IPS-NIHi11 (cell line): ENCODE measurements at regions not wholly inside any gene's neighbourhood (a gene's known extent, or its start where the extent isn't known, plus 50 kb on each side); places are given as distances from the start of the nearest gene placed in this dataset.
A peak's percentile ranks its signal among the peaks of the same experiment; 100 is the strongest.
"Not testable (repeated sequence)": the region's sequence is repeated elsewhere in the genome, so short reads cannot be mapped to it uniquely, and the experiment has no call there.

Experiments
- DNase-seq: peaks from one replicate; pipeline ENCODE4 v3.0.0; 2012; ENCODE audit warnings: mixed read lengths, low spot score

GRCh38 chr6:73943930-73944652 is 248.1 kb downstream of the CD109 start:
- no peak for DNase-seq

- DNase-seq: no peak
Observed at GRCh38 chr6:73943411-73943810, 247.4 kb downstream of the CD109 start.

- peak; percentile 11 for DNase-seq
Observed at GRCh38 chr6:73942592-73943186, 246.7 kb downstream of the CD109 start.

- no peak for DNase-seq
Observed at GRCh38 chr6:73941892-73942291, 245.9 kb downstream of the CD109 start.

GRCh38 chr6:73937805-73938204 is 241.8 kb downstream of the CD109 start:
- no peak for DNase-seq

GRCh38 chr6:73932866-73933265 is 236.9 kb downstream of the CD109 start:
- DNase-seq: no peak

GRCh38 chr6:73929405-73929804 is 233.4 kb downstream of the CD109 start:
- DNase-seq: peak; percentile 10

- no peak for DNase-seq
Observed at GRCh38 chr6:73927421-73927820, 231.4 kb downstream of the CD109 start.

GRCh38 chr6:73925703-73926102 is 229.7 kb downstream of the CD109 start:
- not testable (repeated sequence) for DNase-seq

- no peak for DNase-seq
Observed at GRCh38 chr6:73923905-73924485, 228.0 kb downstream of the CD109 start.

- no peak for DNase-seq
Observed at GRCh38 chr6:73903155-73903554, 207.2 kb downstream of the CD109 start.

GRCh38 chr6:73901986-73902385 is 206.0 kb downstream of the CD109 start:
- no peak for DNase-seq

GRCh38 chr6:73901311-73901710 is 205.3 kb downstream of the CD109 start:
- no peak for DNase-seq

GRCh38 chr6:73898599-73898998 is 202.6 kb downstream of the CD109 start:
- DNase-seq: peak; percentile 15

- no peak for DNase-seq
Observed at GRCh38 chr6:73893696-73894095, 197.7 kb downstream of the CD109 start.

- no peak for DNase-seq
Observed at GRCh38 chr6:73888050-73888449, 192.0 kb downstream of the CD109 start.

GRCh38 chr6:73885393-73885792 is 189.4 kb downstream of the CD109 start:
- DNase-seq: no peak

- DNase-seq: no peak
Observed at GRCh38 chr6:73884540-73884939, 188.5 kb downstream of the CD109 start.

- no peak for DNase-seq
Observed at GRCh38 chr6:73879501-73880293, 183.7 kb downstream of the CD109 start.

- DNase-seq: no peak
Observed at GRCh38 chr6:73878403-73878802, 182.4 kb downstream of the CD109 start.
